Transverse colon (tissue), 4 donors: ENCODE measurements at regions not wholly inside any gene's neighbourhood (a gene's known extent, or its start where the extent isn't known, plus 50 kb on each side); places are given as distances from the start of the nearest gene placed in this dataset.

ENCODE experiments used
- DNase-seq: peaks from one replicate; pipeline ENCODE4 v3.0.0-alpha.2; 2019
- H3K27ac ChIP-seq, 4 donors: fragments of 200-600 bp; sonication (generic); 2 replicates each; pipeline ENCODE4 v1.5.1; 2016 to 2018; ENCODE audit warnings: inconsistent platforms in 4 of 4
- H3K27me3 ChIP-seq: fragments of 200-600 bp; sonication (generic); 2 replicates; pipeline ENCODE4 v1.5.1; 2017; ENCODE audit warnings: inconsistent platforms
- H3K36me3 ChIP-seq, 4 donors: fragments of 200-600 bp; sonication (generic); 2 replicates each; pipeline ENCODE4 v1.5.1; 2017 to 2019; ENCODE audit warnings: inconsistent platforms in 4 of 4
- H3K4me1 ChIP-seq, 4 donors: fragments of 200-600 bp; sonication (generic); 2 replicates each; pipeline ENCODE4 v1.5.1; 2017 to 2020; ENCODE audit warnings: inconsistent platforms in 4 of 4
- H3K4me3 ChIP-seq, 4 donors: fragments of 200-600 bp; sonication (generic); 1 replicate in 1 of 4; 2 replicates in 3 of 4; pipeline versions ENCODE4 v1.5.1 to v1.6.1; 2017 to 2019; ENCODE audit warnings: inconsistent platforms in 4 of 4
- H3K9me3 ChIP-seq, 2 donors: fragments of 200-600 bp; sonication (generic); 2 replicates each; pipeline ENCODE4 v1.5.1; 2017 to 2019; ENCODE audit warnings: inconsistent platforms in 2 of 2
- CTCF ChIP-seq, 5 experiments: fragments of 200-600 bp in 3 of 5; fragments of 450-650 bp in 2 of 5; sonication (generic) in 3 of 5; IDR thresholded peaks; 1 replicate in 2 of 5; 2 replicates in 3 of 5; pipeline ENCODE4 v1.5.1; 2016 to 2017; ENCODE audit warnings: antibody characterized with exemption in 5 of 5, inconsistent platforms in 3 of 5, mild to moderate bottlenecking in 2 of 5, moderate library complexity in 1 of 5
- EP300 ChIP-seq: sonication (generic); formaldehyde crosslinking; IDR thresholded peaks from one replicate; pipeline ENCODE4 v1.6.1; 2017; ENCODE audit warnings: antibody characterized with exemption, low read depth
- POLR2A ChIP-seq: fragments of 450-650 bp; IDR thresholded peaks from one replicate; pipeline ENCODE4 v1.6.1; 2016; ENCODE audit warnings: antibody characterized with exemption, mild to moderate bottlenecking, moderate library complexity
- POLR2AphosphoS5 ChIP-seq, 3 donors: sonication (generic); formaldehyde crosslinking; IDR thresholded peaks; one replicate each; pipeline ENCODE4 v1.6.1; 2016; ENCODE audit warnings: antibody characterized with exemption in 3 of 3
- WGBS, 2 donors: methylation state at CpG; one replicate each; pipeline ENCODE4 v1.1.5; 2018; ENCODE audit warnings: low coverage in 1 of 2; 5-methylcytosine and 5-hydroxymethylcytosine counted together
- in situ Hi-C, 4 donors: fragments of 200-750 bp; cut with MboI; loops; one replicate each; pipeline versions ENCODE4 v1.15.0 to v1.15.1; 2017; ENCODE audit warnings: low sequenced_read_pairs in 3 of 4, low pct_ligation_motif_present in 1 of 4, low pct_unique_long_range_greater_than_20kb in 1 of 4
- intact Hi-C: fragments of 100-400 bp; cut with DNase I; formaldehyde crosslinking; loops from one replicate; pipeline ENCODE4 v1.15.1; 2023; ENCODE audit warnings: low total_unique reads

GRCh38 chr12:113548467-113548866 lies 76.8 kb upstream of the LHX5 start:
- no peak overlapping the region for H3K4me3 ChIP-seq
- 79 to 88% methylated on average over 2 of the region's 2 CpGs for WGBS, 2 donors
- H3K36me3 ChIP-seq = no peaks in the 10 kb centered on the region
- in situ Hi-C loops = no loop called here
- TF ChIP-seq POLR2AphosphoS5 (IDR thresholded peaks at IDR 0.05) = no peak
- no peak for TF ChIP-seq CTCF (IDR thresholded peaks at IDR 0.05)
- TF ChIP-seq POLR2A = no peak
- no peak for TF ChIP-seq EP300
- H3K4me1 ChIP-seq = no peaks in the 10 kb centered on the region
- H3K9me3 ChIP-seq = no peaks in the 10 kb centered on the region
- no peak overlapping the region for H3K27ac ChIP-seq
- H3K27me3 ChIP-seq = peaks cover 4% of the 10 kb centered on the region
- DNase-seq = no peak
- intact Hi-C loops = no loop called here

GRCh38 chr12:113546916-113547863 lies 75.5 kb upstream of the LHX5 start:
- TF ChIP-seq POLR2A (no peak), CTCF (IDR thresholded peaks at IDR 0.05) (no peak)
- Histone ChIP-seq H3K4me1 (no peaks in the 10 kb centered on the region), H3K36me3 (no peaks in the 10 kb centered on the region), H3K27ac (no peak overlapping the region), H3K4me3 (no peak overlapping the region), H3K9me3 (no peaks in the 10 kb centered on the region), H3K27me3 (peaks cover 4% of the 10 kb centered on the region)
- DNase-seq = no peak
- WGBS, 2 donors = 14 to 40% methylated on average over 5 to 18 of the region's 18 CpGs
- intact Hi-C loops (no loop called here), in situ Hi-C loops (no loop called here)

GRCh38 chr12:113537751-113538087 lies 66.0 kb upstream of the LHX5 start:
- no peaks in the 10 kb centered on the region for H3K9me3 ChIP-seq
- no peaks in the 10 kb centered on the region for H3K36me3 ChIP-seq
- 51 to 66% methylated on average over 5 to 6 of the region's 6 CpGs for WGBS, 2 donors
- no peak for TF ChIP-seq POLR2AphosphoS5 (IDR thresholded peaks at IDR 0.05)
- no peak overlapping the region for H3K27ac ChIP-seq
- no peak for DNase-seq
- H3K4me1 ChIP-seq = no peaks in the 10 kb centered on the region
- no peak overlapping the region for H3K4me3 ChIP-seq
- intact Hi-C loops = no loop called here
- peaks cover 10% of the 10 kb centered on the region for H3K27me3 ChIP-seq
- in situ Hi-C loops = no loop called here

GRCh38 chr12:113537046-113537750 lies 65.5 kb upstream of the LHX5 start:
- Histone ChIP-seq H3K27ac (no peak overlapping the region), H3K4me3 (no peak overlapping the region), H3K4me1 (no peaks in the 10 kb centered on the region), H3K36me3 (no peaks in the 10 kb centered on the region), H3K9me3 (no peaks in the 10 kb centered on the region), H3K27me3 (peaks cover 10% of the 10 kb centered on the region)
- in situ Hi-C loops = no loop called here
- intact Hi-C loops = no loop called here
- DNase-seq = no peak
- 78 to 79% methylated on average over 7 to 11 of the region's 11 CpGs for WGBS, 2 donors
- no peak for TF ChIP-seq POLR2AphosphoS5 (IDR thresholded peaks at IDR 0.05)
- no peak for TF ChIP-seq CTCF (IDR thresholded peaks at IDR 0.05)
- TF ChIP-seq POLR2A = no peak
- TF ChIP-seq EP300 = no peak
